HCT116 (cell line): ENCODE measurements at regions not wholly inside any gene's neighbourhood (a gene's known extent, or its start where the extent isn't known, plus 50 kb on each side); places are given as distances from the start of the nearest gene placed in this dataset.

ENCODE experiments used
- ATAC-seq: fragments of 200-7000 bp; cut with Tn5 transposase; 2 replicates; pipeline ENCODE4 v1.9.1; 2020; ENCODE audit warnings: mild to moderate bottlenecking, moderate library complexity
- BruUV-seq: library from RNA; stranded (reverse); fragments of 400-500 nt; replicated peaks from 2 replicates; lab custom pipeline; 2021; lab: Mats Ljungman, UMichigan
- CTCF ChIA-PET: fragments of 300-600 bp; sonication (Branson Sonifier 250); formaldehyde crosslinking; loops from one replicate; lab custom pipeline; 2021; ENCODE audit warnings: antibody characterized with exemption; lab: Charles Lee
- POLR2A ChIA-PET: fragments of 300-600, 350-600 bp; sonication (Branson Sonifier 250); formaldehyde crosslinking; loops from one replicate; lab custom pipeline; 2021; ENCODE audit warnings: antibody characterized with exemption; lab: Charles Lee
- RAD21 ChIA-PET, 2 experiments: fragments of 300-600 bp; sonication (Branson Sonifier 250); formaldehyde crosslinking; loops; one replicate each; lab custom pipeline; 2023; ENCODE audit warnings: low total read pairs in 2 of 2; ENCODE audit not compliant: uncharacterized antibody in 2 of 2, unreplicated experiment in 2 of 2, low non-redundant PET in 1 of 2; lab: Charles Lee
- DNase-seq: peaks from one replicate; pipeline ENCODE4 v3.0.0-alpha.2; 2010; ENCODE audit warnings: low read depth, low spot score
- H2AFZ ChIP-seq: fragments of 200-600 bp; shearing (Covaris generic), sonication (generic); 2 replicates; pipeline ENCODE4 v1.6.1; 2017; ENCODE audit warnings: low read depth, mixed run types, mixed read lengths, antibody characterized with exemption, low read length; ENCODE audit not compliant: poor library complexity, severe bottlenecking
- H3K27ac ChIP-seq: 2 replicates; pipeline ENCODE4 v1.5.1; 2012; ENCODE audit warnings: low read depth, low read length
- H3K27me3 ChIP-seq: fragments of 200-600 bp; sonication (generic); 2 replicates; pipeline ENCODE4 v1.6.1; 2016; ENCODE audit warnings: mixed run types, low read length, mixed read lengths; ENCODE audit not compliant: insufficient read depth
- H3K36me3 ChIP-seq, 2 experiments: fragments of 200-500 bp in 1 of 2; fragments of 200-600 bp in 1 of 2; sonication (Bioruptor generic) in 1 of 2; sonication (generic) in 1 of 2; 2 replicates each; pipeline versions ENCODE4 v1.5.1 to v1.6.1; 2014 to 2016; ENCODE audit warnings: low read length in 2 of 2, inconsistent platforms in 1 of 2, mixed read lengths in 1 of 2, mixed run types in 1 of 2; ENCODE audit not compliant: insufficient read depth in 2 of 2, control insufficient read depth in 1 of 2
- H3K4me1 ChIP-seq, 2 experiments: fragments of 200-600 bp in 1 of 2; sonication (generic) in 1 of 2; 2 replicates each; pipeline versions ENCODE4 v1.5.1 to v1.6.1; 2012 to 2017; ENCODE audit warnings: low read length in 2 of 2, inconsistent platforms in 1 of 2, mild to moderate bottlenecking in 1 of 2, mixed read lengths in 1 of 2, mixed run types in 1 of 2, moderate library complexity in 1 of 2; ENCODE audit not compliant: insufficient read depth in 2 of 2, control insufficient read depth in 1 of 2
- H3K4me2 ChIP-seq: fragments of 200-600 bp; sonication (generic); 2 replicates; pipeline ENCODE4 v1.6.1; 2017; ENCODE audit warnings: mixed run types, low read length, mixed read lengths
- H3K4me3 ChIP-seq, 2 experiments: fragments of 200-600 bp in 1 of 2; sonication (generic) in 1 of 2; replicated peaks in 1 of 2; 2 replicates each; pipeline ENCODE4 v1.5.1; 2011 to 2016; ENCODE audit warnings: low read length in 2 of 2, control low read depth in 1 of 2, low read depth in 1 of 2, mild to moderate bottlenecking in 1 of 2, mixed read lengths in 1 of 2, mixed run types in 1 of 2
- H3K79me2 ChIP-seq: fragments of 200-600 bp; sonication (generic); 2 replicates; pipeline ENCODE4 v1.6.1; 2017; ENCODE audit warnings: mild to moderate bottlenecking, mixed run types, low read length, moderate library complexity, mixed read lengths; ENCODE audit not compliant: insufficient read depth
- H3K9ac ChIP-seq: fragments of 200-600 bp; sonication (generic); 2 replicates; pipeline ENCODE4 v1.6.1; 2016; ENCODE audit warnings: low read length, mixed read lengths
- H3K9me2 ChIP-seq: fragments of 200-600 bp; sonication (generic), shearing (Covaris generic); 2 replicates; pipeline ENCODE4 v1.6.1; 2017; ENCODE audit warnings: mixed run types, mild to moderate bottlenecking, moderate library complexity; ENCODE audit not compliant: insufficient read depth
- H3K9me3 ChIP-seq, 2 experiments: fragments of 200-500 bp in 1 of 2; fragments of 200-600 bp in 1 of 2; sonication (Bioruptor generic) in 1 of 2; sonication (generic) in 1 of 2; 2 replicates each; pipeline ENCODE4 v1.6.1; 2014 to 2017; ENCODE audit warnings: low read length in 2 of 2, mixed read lengths in 2 of 2, inconsistent platforms in 1 of 2, low read depth in 1 of 2, mild to moderate bottlenecking in 1 of 2, mixed run types in 1 of 2, moderate library complexity in 1 of 2; ENCODE audit not compliant: control insufficient read depth in 1 of 2, insufficient read depth in 1 of 2
- H4K20me1 ChIP-seq: fragments of 200-600 bp; sonication (generic), shearing (Covaris generic); 2 replicates; pipeline ENCODE4 v1.6.1; 2017; ENCODE audit warnings: mixed run types, mild to moderate bottlenecking, moderate library complexity; ENCODE audit not compliant: insufficient read depth
- CBX3 ChIP-seq: IDR thresholded peaks from 2 replicates; pipeline ENCODE4 v1.6.1; 2012; ENCODE audit warnings: low read depth
- CEBPB ChIP-seq: IDR thresholded peaks from 2 replicates; pipeline ENCODE4 v1.6.1; 2012; ENCODE audit warnings: low read depth
- ELF1 ChIP-seq: IDR thresholded peaks from 2 replicates; pipeline ENCODE4 v1.6.1; 2012; ENCODE audit warnings: low read depth, borderline replicate concordance
- EZH2phosphoT487 ChIP-seq: fragments of 200-600 bp; IDR thresholded peaks from 2 replicates; pipeline ENCODE4 v1.6.1; 2018; ENCODE audit warnings: antibody characterized with exemption, borderline replicate concordance
- FOSL1 ChIP-seq: IDR thresholded peaks from 2 replicates; pipeline ENCODE4 v1.6.1; 2012; ENCODE audit warnings: low read depth
- JUND ChIP-seq: IDR thresholded peaks from 2 replicates; pipeline ENCODE4 v1.6.1; 2012
- POLR2A ChIP-seq: IDR thresholded peaks from 2 replicates; pipeline ENCODE4 v1.7.0; 2011; ENCODE audit warnings: borderline replicate concordance; ENCODE audit not compliant: insufficient read depth, insufficient read length; ENCODE audit errors: extremely low read depth
- POLR2AphosphoS5 ChIP-seq: IDR thresholded peaks from 2 replicates; pipeline ENCODE4 v1.6.1; 2011; ENCODE audit warnings: mild to moderate bottlenecking, low read depth, low read length, moderate library complexity
- RAD21 ChIP-seq: IDR thresholded peaks from 2 replicates; pipeline ENCODE4 v1.6.1; 2012; ENCODE audit warnings: low read depth, mild to moderate bottlenecking
- SIN3A ChIP-seq: IDR thresholded peaks from 2 replicates; pipeline ENCODE4 v1.6.1; 2012; ENCODE audit warnings: low read depth
- SP1 ChIP-seq: IDR thresholded peaks from 2 replicates; pipeline ENCODE4 v1.6.1; 2012; ENCODE audit warnings: low read depth
- SRF ChIP-seq: IDR thresholded peaks from 2 replicates; pipeline ENCODE4 v1.6.1; 2012; ENCODE audit warnings: low read depth
- YY1 ChIP-seq: IDR thresholded peaks from 2 replicates; pipeline ENCODE4 v1.6.1; 2011; ENCODE audit warnings: low read length, low read depth, moderate library complexity, mild to moderate bottlenecking; ENCODE audit not compliant: insufficient replicate concordance; ENCODE audit errors: extremely low read depth
- ZFX ChIP-seq: fragments of 450-650 bp; IDR thresholded peaks from 2 replicates; pipeline ENCODE4 v1.6.1; 2017
- ZNF274 ChIP-seq: fragments of 200-500 bp; sonication (Bioruptor generic); IDR thresholded peaks from 2 replicates; pipeline ENCODE4 v1.6.1; 2014; ENCODE audit warnings: mild to moderate bottlenecking, low read depth, low read length, inconsistent platforms
- intact Hi-C: fragments of 100-400 bp; cut with micrococcal nuclease; formaldehyde crosslinking; loops from 2 replicates; pipeline ENCODE4 v1.10.0; 2022
- TF ChIP-seq, protein P1 (sequence below): IDR thresholded peaks from 2 replicates; pipeline ENCODE4 v1.6.1; 2012
- TF ChIP-seq, protein P2 (sequence below): IDR thresholded peaks from 2 replicates; pipeline ENCODE4 v1.6.1; 2011; ENCODE audit warnings: mild to moderate bottlenecking, low read length, moderate library complexity; ENCODE audit not compliant: insufficient replicate concordance; ENCODE audit errors: extremely low read depth
- TF ChIP-seq, protein P3 (sequence below): IDR thresholded peaks from 2 replicates; pipeline ENCODE4 v1.6.1; 2012
- TF ChIP-seq, protein P4 (sequence below): IDR thresholded peaks from 2 replicates; pipeline ENCODE4 v1.6.1; 2012; ENCODE audit warnings: low read depth

DNA sequence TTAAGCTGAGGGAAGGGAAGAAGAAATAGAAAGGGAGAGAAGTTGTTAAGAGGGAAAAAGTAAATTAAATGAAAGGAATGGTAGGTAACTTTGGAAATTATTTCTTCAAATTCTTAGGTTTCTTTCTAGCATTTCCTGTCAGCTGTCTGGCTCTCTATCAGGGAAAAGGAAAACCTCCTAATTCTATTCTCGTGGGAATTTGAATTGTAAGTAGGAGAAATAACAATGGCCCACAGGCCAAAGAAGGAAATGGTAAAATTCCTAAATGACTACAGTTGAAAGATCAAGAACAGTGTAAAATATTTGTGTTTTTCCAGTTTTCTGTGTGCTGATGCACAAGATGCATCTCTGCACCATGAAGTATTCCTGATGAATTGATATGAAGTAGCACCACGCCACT lies 173.0 kb downstream of the IBTK start:
- no peak for TF ChIP-seq ZNF274
- TF ChIP-seq YY1: no peak
- no peak for TF ChIP-seq ZFX
- no peak for TF ChIP-seq EZH2phosphoT487
- no peak for TF ChIP-seq JUND
- no peak for TF ChIP-seq ELF1
- no peak for TF ChIP-seq CBX3
- TF ChIP-seq CEBPB: no peak
- no peak for TF ChIP-seq POLR2AphosphoS5
- TF ChIP-seq, protein P1, sequence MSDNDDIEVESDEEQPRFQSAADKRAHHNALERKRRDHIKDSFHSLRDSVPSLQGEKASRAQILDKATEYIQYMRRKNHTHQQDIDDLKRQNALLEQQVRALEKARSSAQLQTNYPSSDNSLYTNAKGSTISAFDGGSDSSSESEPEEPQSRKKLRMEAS: no peak
- no peak for TF ChIP-seq POLR2A
- no peak for TF ChIP-seq RAD21
- TF ChIP-seq, protein P2, sequence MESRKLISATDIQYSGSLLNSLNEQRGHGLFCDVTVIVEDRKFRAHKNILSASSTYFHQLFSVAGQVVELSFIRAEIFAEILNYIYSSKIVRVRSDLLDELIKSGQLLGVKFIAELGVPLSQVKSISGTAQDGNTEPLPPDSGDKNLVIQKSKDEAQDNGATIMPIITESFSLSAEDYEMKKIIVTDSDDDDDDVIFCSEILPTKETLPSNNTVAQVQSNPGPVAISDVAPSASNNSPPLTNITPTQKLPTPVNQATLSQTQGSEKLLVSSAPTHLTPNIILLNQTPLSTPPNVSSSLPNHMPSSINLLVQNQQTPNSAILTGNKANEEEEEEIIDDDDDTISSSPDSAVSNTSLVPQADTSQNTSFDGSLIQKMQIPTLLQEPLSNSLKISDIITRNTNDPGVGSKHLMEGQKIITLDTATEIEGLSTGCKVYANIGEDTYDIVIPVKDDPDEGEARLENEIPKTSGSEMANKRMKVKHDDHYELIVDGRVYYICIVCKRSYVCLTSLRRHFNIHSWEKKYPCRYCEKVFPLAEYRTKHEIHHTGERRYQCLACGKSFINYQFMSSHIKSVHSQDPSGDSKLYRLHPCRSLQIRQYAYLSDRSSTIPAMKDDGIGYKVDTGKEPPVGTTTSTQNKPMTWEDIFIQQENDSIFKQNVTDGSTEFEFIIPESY: no peak
- TF ChIP-seq, protein P3, sequence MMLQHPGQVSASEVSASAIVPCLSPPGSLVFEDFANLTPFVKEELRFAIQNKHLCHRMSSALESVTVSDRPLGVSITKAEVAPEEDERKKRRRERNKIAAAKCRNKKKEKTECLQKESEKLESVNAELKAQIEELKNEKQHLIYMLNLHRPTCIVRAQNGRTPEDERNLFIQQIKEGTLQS: no peak
- no peak for TF ChIP-seq SIN3A
- no peak for TF ChIP-seq SP1
- TF ChIP-seq, protein P4, sequence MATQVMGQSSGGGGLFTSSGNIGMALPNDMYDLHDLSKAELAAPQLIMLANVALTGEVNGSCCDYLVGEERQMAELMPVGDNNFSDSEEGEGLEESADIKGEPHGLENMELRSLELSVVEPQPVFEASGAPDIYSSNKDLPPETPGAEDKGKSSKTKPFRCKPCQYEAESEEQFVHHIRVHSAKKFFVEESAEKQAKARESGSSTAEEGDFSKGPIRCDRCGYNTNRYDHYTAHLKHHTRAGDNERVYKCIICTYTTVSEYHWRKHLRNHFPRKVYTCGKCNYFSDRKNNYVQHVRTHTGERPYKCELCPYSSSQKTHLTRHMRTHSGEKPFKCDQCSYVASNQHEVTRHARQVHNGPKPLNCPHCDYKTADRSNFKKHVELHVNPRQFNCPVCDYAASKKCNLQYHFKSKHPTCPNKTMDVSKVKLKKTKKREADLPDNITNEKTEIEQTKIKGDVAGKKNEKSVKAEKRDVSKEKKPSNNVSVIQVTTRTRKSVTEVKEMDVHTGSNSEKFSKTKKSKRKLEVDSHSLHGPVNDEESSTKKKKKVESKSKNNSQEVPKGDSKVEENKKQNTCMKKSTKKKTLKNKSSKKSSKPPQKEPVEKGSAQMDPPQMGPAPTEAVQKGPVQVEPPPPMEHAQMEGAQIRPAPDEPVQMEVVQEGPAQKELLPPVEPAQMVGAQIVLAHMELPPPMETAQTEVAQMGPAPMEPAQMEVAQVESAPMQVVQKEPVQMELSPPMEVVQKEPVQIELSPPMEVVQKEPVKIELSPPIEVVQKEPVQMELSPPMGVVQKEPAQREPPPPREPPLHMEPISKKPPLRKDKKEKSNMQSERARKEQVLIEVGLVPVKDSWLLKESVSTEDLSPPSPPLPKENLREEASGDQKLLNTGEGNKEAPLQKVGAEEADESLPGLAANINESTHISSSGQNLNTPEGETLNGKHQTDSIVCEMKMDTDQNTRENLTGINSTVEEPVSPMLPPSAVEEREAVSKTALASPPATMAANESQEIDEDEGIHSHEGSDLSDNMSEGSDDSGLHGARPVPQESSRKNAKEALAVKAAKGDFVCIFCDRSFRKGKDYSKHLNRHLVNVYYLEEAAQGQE: no peak
- no peak for TF ChIP-seq SRF
- TF ChIP-seq FOSL1: no peak
- H3K4me3 ChIP-seq: no peak overlapping the region
- CTCF ChIA-PET: interaction anchor here (1.3 kb wide), 1 partner anchor 34 kb away, joined by 3 read pairs; no protein-coding TSS in a partner anchor
- H2AFZ ChIP-seq: no peak overlapping the region
- RAD21 ChIA-PET: no interaction called here
- ATAC-seq: no peak
- POLR2A ChIA-PET: no interaction called here
- BruUV-seq: no TSS peak
- H3K9ac ChIP-seq: no peak overlapping the region
- H4K20me1 ChIP-seq: no peaks in the 10 kb centered on the region
- no peak for DNase-seq
- H3K4me1 ChIP-seq: 0 out of 4 replicates have a peak, but pooled peaks cover 0 to 3% of the 10 kb centered on the region in 2 experiments
- H3K27ac ChIP-seq: no peak overlapping the region
- H3K9me3 ChIP-seq: no peaks in the 10 kb centered on the region
- H3K79me2 ChIP-seq: no peaks in the 10 kb centered on the region
- H3K4me2 ChIP-seq: no peak overlapping the region
- no peaks in the 10 kb centered on the region; the same call in 1 of the 2 replicates for H3K9me2 ChIP-seq
- no peaks in the 10 kb centered on the region for H3K27me3 ChIP-seq
- H3K36me3 ChIP-seq: no peaks in the 10 kb centered on the region
- intact Hi-C loops: no loop called here
